GM21723 (cell line): ENCODE measurements at regions not wholly inside any gene's neighbourhood (a gene's known extent, or its start where the extent isn't known, plus 50 kb on each side); places are given as distances from the start of the nearest gene placed in this dataset.
"Not testable (repeated sequence)": the region's sequence is repeated elsewhere in the genome, so short reads cannot be mapped to it uniquely, and the experiment has no call there.

Experiments
- ATAC-seq: cut with Tn5 transposase; IDR thresholded peaks from one replicate; pipeline ENCODE4 v1.9.1; 2021; ENCODE audit warnings: mild to moderate bottlenecking, moderate library complexity; ENCODE audit not compliant: unreplicated experiment

DNA sequence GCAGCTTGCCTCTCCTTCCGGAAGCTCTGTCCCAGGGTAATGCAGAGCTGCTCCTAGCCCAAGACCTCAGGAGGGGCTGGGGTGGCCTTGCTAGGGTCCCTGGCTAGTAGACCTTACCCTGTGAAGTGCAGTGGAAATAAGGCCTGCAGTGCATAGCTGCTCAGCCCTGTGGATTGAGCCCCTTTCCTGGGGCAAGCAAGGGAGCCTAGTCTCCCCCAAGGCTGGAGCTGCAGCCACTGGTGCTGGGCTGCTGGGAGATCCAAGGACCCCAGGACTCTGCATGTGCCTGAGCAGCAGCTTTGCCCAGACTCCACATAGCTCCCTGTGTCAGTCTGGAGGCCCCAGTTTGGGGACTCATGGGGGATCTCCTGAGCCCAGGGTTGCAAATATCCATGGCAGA, 57.9 kb downstream of the FANCF start:
- ATAC-seq = no peak

DNA sequence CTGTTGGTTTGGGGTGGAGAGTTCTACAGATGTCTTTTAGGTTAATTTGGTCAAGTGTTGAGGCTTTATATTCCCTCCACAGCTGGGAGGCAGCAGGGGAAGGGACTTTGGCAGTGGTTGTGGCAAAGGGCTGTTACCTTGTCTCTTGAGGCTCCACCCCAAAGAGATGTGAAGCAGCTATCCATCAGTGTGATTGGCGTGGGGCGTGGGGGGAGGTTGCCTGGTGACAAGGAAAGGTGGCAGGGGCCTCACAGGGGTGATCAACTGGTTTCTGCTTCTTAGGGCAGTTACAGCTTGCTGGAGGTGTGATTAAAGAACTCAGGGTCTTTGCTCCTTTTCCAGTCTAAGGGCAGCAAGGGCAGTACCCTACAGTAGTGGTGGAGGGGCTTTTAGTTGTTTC, 59.3 kb downstream of the FANCF start:
- ATAC-seq = no peak

DNA sequence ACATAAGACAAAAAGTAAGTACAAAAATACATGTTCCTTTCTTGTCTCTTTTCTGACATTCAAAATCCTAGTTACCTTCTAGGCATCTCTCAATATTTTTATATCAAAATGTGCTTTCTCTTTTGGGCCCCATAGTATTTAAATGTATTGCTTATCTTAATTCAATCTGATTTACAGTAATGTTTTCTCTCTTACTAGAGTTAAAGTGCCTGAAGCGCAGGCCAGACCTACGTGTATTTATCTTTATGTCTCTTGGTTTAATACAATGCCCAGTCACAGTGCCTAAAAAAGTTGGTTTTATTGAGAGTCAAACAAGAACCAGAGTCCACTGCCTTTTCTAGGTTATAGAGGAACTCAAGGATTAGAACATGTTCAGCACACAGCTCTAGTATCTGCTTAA, 64.3 kb downstream of the FANCF start:
- ATAC-seq = no peak

DNA sequence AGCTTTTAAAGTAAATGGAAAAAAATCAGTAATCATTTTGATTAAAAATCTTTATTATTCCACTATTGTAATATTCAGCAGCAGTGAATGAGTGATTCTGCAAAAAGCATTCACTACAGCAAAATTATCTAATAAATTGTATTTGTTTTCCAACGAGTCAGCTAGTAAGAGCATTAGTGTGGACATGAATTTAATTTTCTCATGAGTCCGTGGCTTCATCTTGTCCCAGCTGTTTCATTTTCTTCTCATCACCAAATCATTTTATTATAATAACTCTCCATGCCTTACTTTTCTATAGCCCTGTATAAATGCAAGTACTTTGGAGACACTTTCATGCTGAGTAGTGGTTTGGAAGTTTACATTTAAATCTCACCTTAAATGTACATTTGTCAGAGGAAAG, 66.2 kb downstream of the FANCF start:
- ATAC-seq = no peak

DNA sequence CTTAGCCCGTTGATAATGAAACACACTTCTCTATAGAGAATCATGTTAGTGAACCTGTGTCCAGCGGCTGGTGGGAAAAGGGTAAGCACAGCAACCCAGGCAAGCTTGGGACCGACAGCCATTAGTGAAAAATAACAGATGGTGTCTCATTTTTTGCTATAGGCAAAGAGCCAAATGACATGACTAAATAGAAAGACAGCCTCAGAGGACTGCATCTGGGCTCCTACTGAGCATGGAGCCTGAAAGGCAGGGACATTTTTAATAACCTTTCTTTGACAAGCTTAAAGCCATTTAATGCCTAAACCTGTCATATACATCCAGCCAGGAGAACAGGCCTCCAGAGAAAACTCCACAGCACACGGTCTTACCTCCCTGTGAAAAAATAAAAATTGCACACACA, 67.0 kb downstream of the FANCF start:
- no peak for ATAC-seq

DNA sequence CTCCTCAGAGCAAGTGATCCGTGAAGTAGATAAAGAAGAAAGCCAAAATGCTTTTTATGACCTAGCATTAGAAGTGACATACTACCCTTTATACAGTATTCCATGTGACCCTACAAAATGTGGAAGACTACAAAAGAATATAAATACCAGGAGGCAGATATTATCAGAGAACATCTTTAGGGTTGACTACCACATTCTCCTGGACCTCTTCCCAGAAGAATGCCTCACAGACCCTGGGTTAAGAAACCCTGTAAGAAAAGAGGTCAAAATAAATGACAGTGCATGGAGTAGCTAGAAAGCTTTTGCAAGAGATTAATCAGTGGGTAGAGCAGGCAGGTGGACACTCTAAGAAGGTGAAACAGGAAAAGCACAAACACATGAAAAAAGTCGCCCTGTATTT, 69.2 kb downstream of the FANCF start:
- no peak for ATAC-seq

DNA sequence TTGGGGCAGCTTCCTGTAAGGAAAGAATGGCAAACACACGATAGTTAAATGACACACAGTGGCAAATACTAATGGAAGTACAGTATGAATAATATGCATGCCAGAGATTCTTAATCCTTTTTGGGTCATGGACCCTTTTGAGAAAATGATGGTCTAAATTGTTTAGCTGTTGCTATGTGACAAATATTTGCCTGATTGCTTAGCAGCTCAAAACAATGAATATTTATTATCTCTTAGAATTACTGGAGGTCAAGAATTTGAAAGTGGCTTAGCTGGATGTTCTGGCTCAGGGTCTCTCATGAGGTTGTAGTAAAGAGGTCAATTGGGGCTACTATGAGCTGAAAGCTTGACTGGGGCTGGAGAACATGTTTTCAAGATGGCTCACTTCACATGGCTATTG, 69.7 kb downstream of the FANCF start:
- no peak for ATAC-seq

DNA sequence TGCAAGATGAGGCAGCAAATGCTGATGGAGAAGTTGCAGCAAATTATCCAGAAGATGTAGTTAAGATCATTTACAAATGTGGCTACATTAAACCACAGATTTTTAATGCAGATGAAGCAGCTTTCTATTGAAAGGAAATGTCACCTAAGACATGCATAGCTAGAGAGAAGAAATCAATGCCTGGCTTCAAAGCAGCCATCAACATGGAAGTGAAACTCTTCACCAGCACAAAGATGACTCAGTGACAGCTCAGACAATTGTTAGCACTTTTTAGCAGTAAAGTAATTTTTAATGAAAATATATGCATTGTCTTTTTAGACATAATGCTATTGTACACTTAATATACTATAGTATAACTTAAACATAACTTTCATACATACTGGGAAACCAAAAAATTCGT, 71.4 kb downstream of the FANCF start:
- peak; percentile 84 for ATAC-seq

DNA sequence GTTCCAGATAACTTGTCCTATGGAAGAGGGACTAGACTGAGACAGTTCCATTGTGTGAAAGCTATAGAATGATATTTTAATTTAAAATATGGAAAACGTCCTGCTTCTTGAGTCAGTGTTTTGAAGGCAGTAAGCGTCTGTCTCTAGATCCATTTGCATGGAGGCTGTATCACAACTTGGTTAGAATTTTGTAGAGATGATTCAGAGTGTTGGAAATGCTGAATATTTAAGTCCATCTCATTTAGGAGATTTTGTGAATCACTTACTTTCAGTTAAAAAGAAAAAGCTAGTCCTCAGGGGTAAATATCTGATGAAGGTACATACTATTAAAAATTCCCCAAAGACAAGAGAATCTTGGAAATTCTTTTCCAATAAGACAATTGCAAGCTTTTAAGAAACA, 72.7 kb downstream of the FANCF start:
- no peak for ATAC-seq

DNA sequence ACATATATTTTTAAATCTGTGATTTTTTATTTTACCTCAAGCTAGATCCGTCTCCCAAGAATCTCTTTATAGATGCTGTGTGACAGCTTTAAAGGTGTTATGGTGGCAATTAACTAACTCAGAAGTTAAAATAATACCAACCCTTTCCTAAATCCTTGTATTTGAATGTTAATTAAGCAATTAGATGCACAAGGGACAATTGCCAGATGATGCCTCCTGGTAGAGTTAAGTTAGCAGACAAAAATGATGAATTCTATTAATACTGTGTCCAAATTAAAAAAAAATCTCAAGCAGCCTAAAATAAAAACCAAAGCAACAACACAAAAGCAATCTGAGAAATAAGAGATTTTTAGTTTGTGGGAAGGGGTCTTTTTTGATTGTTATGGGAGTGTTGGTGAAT, 78.9 kb downstream of the FANCF start:
- no peak for ATAC-seq

DNA sequence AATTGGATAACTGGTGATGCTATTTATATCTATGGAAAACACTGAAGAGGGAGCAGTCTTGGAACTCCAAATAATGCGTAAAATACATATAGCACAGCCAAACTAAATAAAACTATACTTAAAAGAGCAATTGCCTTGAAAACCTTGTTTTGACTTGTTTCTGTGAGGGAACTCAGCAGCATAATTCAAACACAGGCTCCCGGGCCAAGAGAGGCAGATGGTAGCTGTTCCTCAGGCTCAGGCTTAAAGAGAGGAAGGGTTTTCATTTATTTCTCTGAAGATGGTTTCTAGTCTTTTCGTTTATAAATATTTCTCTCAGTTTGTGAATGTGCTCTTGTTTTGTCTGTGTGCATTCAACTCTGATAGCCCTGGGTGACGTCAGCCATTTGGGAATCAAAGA, 82.4 kb downstream of the FANCF start:
- ATAC-seq = no peak

DNA sequence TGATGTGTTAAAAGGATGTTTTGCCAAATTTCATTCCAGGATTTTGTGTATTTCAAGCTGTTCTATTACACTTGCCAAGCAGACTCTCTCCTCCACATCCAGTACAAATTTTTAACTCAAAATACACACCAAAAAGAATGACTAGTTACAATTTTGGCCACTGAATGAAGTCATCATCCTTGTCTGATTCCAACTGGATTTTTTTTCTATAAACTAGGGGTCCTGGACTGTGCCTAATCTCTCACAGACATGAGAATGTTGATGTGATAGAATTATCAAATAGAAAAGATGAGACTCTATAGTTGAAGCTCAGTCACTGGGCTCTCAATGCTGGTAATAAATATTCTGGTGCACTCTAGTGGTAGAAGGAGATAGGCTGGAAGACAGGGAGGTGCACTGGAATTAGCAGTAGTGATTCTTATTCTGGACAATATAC, 85.8 kb downstream of the FANCF start:
- ATAC-seq = no peak

DNA sequence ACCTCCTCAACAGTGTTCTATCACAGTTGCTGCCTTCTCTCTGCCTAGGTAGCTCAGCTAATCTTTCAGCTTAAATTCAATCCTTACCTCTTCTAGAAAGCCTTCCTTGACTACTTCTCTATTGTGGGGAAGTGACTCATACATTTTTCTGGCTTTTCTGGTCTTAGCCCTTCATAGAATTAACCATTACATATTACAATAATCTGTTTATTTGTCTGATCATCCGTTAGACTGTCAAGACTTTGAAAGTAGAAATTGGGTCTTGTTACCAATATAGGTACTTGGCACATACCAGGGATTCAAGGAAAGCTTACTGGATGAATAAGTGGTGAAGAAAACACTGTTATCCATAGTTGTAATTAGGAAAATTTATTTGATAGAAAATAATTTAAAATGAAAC, 89.6 kb downstream of the FANCF start:
- ATAC-seq = no peak

DNA sequence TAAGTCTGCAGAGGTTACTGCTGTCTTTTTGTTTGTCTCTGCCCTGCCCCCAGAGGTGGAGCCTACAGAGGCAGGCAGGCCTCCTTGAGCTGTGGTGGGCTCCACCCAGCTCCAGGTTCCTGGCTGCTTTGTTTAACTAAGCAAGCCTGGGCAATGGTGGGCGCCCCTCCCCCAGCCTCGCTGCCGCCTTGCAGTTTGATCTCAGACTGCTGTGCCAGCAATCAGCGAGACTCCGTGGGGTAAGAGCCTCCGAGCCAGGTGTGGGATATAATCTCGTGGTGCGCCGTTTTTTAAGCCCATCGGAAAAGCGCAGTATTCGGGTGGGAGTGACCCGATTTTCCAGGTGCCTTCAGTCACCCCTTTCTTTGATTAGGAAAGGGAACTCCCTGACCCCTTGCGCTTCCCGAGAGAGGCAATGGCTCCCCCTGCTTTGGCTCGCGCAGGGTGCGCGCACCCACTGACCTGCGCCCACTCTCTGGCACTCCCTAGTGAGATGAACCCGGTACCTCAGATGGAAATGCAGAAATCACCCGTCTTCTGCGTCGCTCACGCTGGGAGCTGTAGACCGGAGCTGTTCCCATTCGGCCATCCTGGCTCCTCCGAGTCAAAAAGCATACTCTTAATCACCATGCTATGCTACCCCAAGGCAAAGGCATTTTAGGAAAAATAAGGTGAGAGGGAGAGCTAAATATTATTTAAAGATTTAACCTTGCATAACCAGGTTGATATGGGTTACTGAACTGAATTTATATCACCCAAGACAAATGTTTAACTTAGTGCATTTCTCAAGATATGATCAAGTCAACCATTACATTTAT, 96.8 kb downstream of the FANCF start:
- not testable (repeated sequence) for ATAC-seq

DNA sequence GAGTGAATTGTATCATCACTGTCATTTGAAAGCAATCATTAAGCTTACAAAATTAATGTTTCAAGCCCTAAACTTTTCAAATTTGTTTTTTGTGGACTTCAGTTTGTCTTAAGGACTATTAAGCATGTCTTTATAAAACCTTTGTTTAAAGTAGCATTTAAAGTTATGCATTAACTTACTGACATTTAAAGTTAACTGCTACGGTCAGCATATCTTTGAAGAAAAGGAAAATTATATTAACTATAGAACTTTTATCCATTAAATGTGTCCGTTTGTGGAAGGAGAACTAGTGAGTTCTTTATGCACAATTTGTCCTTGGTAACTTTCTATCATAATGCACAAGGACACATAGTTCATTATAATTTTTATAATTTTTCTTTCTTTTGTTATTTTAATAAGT, 103.4 kb downstream of the FANCF start:
- no peak for ATAC-seq

DNA sequence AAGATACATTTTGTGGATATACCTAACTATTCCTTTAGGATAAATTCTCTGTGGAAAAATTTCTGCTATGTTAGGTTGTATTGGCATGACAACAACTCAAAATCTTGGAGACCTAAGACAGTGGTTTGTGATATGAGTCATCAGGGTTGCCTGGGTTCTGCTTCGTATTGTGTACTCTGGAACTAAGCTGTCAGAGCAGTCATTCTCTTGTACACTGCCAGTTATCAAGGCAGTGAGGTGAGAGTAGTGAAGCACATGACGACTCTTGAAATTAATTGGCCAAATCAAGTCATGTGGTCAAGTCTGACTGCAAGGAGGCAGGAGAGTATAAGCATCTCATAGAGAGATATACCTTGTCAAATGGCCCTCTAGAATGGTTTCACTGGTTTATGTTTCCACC, 104.4 kb downstream of the FANCF start:
- no peak for ATAC-seq

DNA sequence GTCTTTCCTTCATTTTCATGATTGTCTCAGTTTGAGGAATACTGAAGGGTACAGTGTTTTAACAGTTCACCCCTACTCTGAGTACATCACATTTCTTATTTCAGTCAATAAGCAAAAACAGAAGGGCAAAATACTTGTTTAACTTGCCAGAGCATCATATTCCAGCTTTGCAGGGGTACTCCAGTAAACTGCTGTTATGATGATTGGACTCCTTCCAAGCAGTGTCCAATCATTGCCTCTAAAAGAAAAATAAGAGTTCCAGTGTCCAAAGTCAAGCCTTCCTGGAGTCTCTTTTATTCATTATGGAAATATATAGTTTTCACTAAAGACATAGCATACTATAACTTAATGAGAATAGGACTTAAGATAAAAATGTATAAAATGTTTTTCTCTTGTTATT, 105.1 kb downstream of the FANCF start:
- ATAC-seq = no peak

DNA sequence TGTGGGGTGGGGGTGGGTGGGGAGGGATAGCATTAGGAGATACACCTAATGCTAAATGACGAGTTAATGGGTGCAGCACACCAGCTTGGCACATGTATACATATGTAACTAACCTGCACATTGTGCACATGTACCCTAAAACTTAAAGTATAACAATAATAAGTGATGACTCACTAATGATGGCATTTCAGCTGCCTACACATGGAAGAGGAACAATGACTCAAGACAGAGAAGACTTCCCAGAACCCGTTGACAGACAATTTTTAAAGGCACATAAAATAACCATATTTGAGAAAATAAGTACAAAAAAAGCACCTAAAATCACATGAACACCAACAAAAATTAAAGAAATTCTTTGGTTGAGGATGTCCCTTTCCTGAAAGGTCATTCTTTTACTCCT, 107.3 kb downstream of the FANCF start:
- ATAC-seq = not testable (repeated sequence)

DNA sequence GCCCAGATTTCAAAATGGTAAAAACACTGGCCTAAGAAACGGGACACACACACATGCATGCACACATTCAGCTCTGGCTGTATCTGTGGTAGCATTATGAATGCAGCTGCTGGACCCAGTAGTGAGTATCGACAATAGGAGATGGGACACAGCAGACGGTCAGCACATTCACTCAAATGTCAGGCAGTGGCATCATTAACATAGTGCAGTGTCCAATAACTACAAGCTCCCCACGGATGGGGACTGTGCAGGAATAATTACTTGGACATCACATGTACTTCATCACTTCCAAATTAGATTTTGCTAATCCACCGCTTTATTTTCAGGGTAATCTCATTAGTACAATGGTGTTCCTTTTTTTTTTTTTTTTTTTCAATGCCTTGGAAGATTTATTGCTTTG, 109.5 kb downstream of the FANCF start:
- ATAC-seq = no peak

DNA sequence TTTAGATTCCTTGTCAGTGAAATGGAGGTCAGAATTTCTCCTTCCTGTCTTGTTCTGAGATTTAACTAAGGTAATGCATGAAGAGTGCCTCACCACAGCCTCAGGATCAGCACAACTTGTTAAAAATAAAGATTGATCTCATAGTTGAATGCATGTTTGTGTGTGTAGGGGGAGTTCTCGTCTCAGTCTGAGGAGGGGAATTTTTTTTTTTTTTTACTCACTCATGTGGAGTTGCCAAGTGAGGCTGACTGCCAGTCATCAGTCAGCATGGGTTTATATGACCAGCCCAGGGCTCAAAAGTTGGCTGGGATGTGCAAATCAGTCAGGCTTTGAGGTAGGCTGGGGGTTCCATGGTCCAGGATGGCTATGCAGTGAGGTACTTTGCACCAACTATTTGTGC, 113.2 kb downstream of the FANCF start:
- ATAC-seq = no peak

DNA sequence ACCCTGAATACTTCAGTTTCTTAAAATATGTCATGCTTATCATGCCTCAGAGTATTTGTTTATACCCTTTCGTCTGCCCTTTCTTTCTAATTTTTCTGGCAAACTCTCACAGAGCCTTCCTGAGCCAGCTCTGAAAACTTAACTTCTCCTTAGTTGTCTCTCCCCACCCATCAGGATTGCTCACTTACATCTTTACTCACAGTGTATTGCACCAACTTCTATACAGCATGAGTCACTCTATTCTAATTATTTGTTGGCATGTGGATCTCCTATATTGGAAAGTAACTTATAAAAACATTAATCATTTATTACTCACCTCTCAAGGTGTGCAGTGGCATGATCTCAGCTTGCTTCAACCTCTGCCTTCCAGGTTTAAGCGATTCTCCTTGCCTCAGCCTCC, 114.9 kb downstream of the FANCF start:
- ATAC-seq = no peak

DNA sequence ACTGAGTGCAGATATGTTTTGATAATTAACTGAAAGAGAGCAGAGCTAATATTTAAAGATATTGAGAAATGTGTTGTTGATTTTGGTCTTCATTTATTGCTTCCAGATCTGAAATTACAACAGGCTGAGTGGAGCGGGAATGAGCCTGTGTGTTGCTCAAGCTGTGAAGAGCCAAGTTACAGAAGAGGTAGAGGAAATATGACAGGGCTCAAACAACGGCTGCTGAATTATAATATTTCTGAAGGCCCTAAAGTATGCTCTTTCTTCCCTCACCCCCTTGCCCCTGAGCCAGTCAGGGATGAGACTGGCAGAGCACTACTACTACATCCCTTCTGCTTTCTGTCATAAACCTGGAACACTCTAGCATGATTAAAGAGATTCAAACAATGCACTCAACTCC, 115.6 kb downstream of the FANCF start:
- ATAC-seq = no peak

DNA sequence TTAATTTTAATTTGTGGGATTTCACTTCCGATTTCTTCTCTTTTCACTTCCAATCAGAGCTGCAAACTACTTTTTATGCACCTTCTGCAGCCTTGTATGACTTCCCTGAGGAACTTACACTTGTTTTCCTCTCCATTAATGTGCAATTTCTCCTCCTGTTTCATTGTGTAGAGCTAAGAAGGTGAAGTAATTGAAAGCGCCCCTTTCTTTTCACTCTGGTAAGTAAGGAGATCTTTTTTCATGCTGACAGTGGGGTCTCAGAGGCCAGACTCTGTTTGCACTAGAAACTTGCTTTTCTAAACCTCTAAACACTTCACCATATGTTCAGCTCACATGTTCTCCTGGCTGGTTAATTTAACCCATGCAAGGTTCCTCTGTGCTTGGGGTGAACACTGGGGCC, 117.0 kb downstream of the FANCF start:
- no peak for ATAC-seq
